Parathyroid adenoma (tissue), 2 donors: ENCODE measurements at regions not wholly inside any gene's neighbourhood (a gene's known extent, or its start where the extent isn't known, plus 50 kb on each side); places are given as distances from the start of the nearest gene placed in this dataset.
"Not testable (repeated sequence)": the region's sequence is repeated elsewhere in the genome, so short reads cannot be mapped to it uniquely, and the experiment has no call there.

Experiments used
- H2AFZ ChIP-seq: fragments of 300-600 bp; sonication (generic); one replicate; pipeline ENCODE4 v1.7.0; 2017; ENCODE audit warnings: antibody characterized with exemption, mild to moderate bottlenecking
- H3K27ac ChIP-seq: fragments of 300-600 bp; sonication (generic); one replicate; pipeline ENCODE4 v1.7.0; 2017
- H3K27me3 ChIP-seq: fragments of 300-600 bp; sonication (generic); one replicate; pipeline ENCODE4 v1.7.0; 2017; ENCODE audit warnings: low read length; ENCODE audit not compliant: control insufficient read depth, insufficient read depth
- H3K36me3 ChIP-seq: fragments of 300-600 bp; sonication (generic); one replicate; pipeline ENCODE4 v1.7.0; 2017; ENCODE audit warnings: low read length; ENCODE audit not compliant: control insufficient read depth, insufficient read depth
- H3K4me1 ChIP-seq: fragments of 300-600 bp; sonication (generic); one replicate; pipeline ENCODE4 v1.7.0; 2017; ENCODE audit warnings: control low read depth
- H3K4me2 ChIP-seq: fragments of 300-600 bp; sonication (generic); one replicate; pipeline ENCODE4 v1.7.0; 2017; ENCODE audit warnings: low read length
- H3K4me3 ChIP-seq: fragments of 300-600 bp; sonication (generic); one replicate; pipeline ENCODE4 v1.7.0; 2017; ENCODE audit warnings: low read depth, low read length
- H3K79me2 ChIP-seq: fragments of 300-600 bp; sonication (generic); one replicate; pipeline ENCODE4 v1.7.0; 2017; ENCODE audit warnings: control low read depth
- H3K9ac ChIP-seq: fragments of 300-600 bp; sonication (generic); one replicate; pipeline ENCODE4 v1.7.0; 2017; ENCODE audit warnings: mild to moderate bottlenecking
- H3K9me3 ChIP-seq: fragments of 300-600 bp; sonication (generic); one replicate; pipeline ENCODE4 v1.7.0; 2017; ENCODE audit warnings: low read length; ENCODE audit not compliant: control insufficient read depth
- TF ChIP-seq, protein P1 (sequence below): fragments of 300-600 bp; sonication (generic); IDR thresholded peaks from one replicate; pipeline ENCODE4 v1.7.0; 2017; ENCODE audit warnings: antibody characterized with exemption, mild to moderate bottlenecking
- donor health status: primary hyperparathyroidism.

DNA sequence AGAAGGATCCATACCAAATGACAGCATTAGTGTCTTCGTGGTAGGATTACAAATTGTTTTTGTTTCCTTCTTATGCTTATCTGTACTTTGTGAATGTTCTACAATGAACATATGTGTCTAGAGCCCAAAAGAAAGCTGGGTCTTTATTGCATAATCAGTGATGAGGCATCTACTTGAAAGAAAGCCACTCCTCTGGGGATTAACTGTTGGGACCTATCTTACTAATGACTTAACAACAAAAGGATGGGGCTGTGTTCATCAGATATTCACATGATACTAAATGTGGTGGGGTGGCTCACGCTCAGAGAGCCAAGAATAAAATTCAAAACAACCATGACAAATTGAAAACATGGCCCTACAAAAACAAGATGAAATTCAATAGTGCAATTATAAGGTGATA, 160.2 kb downstream of the RGS9 start:
- H3K27me3 ChIP-seq = no peaks in the 10 kb centered on the region
- no peak overlapping the region for H3K27ac ChIP-seq
- no peak overlapping the region for H2AFZ ChIP-seq
- peaks cover 7% of the 10 kb centered on the region for H3K4me1 ChIP-seq
- TF ChIP-seq, protein P1, sequence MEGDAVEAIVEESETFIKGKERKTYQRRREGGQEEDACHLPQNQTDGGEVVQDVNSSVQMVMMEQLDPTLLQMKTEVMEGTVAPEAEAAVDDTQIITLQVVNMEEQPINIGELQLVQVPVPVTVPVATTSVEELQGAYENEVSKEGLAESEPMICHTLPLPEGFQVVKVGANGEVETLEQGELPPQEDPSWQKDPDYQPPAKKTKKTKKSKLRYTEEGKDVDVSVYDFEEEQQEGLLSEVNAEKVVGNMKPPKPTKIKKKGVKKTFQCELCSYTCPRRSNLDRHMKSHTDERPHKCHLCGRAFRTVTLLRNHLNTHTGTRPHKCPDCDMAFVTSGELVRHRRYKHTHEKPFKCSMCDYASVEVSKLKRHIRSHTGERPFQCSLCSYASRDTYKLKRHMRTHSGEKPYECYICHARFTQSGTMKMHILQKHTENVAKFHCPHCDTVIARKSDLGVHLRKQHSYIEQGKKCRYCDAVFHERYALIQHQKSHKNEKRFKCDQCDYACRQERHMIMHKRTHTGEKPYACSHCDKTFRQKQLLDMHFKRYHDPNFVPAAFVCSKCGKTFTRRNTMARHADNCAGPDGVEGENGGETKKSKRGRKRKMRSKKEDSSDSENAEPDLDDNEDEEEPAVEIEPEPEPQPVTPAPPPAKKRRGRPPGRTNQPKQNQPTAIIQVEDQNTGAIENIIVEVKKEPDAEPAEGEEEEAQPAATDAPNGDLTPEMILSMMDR = no peak
- H3K36me3 ChIP-seq = no peaks in the 10 kb centered on the region
- no peak overlapping the region for H3K9ac ChIP-seq
- no peaks in the 10 kb centered on the region for H3K79me2 ChIP-seq
- no peak overlapping the region for H3K4me3 ChIP-seq
- H3K4me2 ChIP-seq = no peak overlapping the region
- no peaks in the 10 kb centered on the region for H3K9me3 ChIP-seq

DNA sequence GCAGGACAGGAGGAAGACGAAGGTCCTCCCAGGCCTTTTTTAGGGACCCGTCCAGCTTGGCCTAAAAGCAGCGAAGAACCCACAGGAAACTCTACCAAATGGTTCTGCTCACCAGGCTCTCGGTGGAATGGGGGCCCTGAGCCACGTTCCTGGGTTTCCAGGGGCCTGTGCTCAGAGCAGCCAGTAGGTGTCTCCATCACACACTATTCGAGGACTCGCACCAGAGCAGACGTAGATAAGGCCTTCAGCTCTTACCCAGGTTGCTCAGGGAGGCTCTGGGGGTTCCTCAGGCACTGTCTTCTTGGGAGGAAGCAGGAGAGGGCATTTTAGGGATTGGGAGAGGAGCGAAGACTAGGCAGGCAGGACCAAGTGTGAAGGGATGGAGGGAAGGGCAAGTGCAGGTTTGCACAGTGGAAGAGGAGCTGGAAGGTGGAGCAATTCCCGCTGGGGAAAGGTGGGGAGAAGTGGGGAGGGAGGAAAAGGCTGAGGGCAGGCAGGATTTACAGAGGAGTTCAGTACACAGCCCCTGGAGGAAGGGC, 157.1 kb downstream of the RGS9 start:
- no peak overlapping the region for H3K9ac ChIP-seq
- H3K4me1 ChIP-seq = peaks cover 7% of the 10 kb centered on the region
- peak overlapping the region; percentile 69 for H2AFZ ChIP-seq
- no peak overlapping the region for H3K4me3 ChIP-seq
- TF ChIP-seq, protein P1 = peak; percentile 93
- no peak overlapping the region for H3K4me2 ChIP-seq
- no peaks in the 10 kb centered on the region for H3K9me3 ChIP-seq
- H3K79me2 ChIP-seq = no peaks in the 10 kb centered on the region
- no peaks in the 10 kb centered on the region for H3K36me3 ChIP-seq
- no peaks in the 10 kb centered on the region for H3K27me3 ChIP-seq
- H3K27ac ChIP-seq = no peak overlapping the region

DNA sequence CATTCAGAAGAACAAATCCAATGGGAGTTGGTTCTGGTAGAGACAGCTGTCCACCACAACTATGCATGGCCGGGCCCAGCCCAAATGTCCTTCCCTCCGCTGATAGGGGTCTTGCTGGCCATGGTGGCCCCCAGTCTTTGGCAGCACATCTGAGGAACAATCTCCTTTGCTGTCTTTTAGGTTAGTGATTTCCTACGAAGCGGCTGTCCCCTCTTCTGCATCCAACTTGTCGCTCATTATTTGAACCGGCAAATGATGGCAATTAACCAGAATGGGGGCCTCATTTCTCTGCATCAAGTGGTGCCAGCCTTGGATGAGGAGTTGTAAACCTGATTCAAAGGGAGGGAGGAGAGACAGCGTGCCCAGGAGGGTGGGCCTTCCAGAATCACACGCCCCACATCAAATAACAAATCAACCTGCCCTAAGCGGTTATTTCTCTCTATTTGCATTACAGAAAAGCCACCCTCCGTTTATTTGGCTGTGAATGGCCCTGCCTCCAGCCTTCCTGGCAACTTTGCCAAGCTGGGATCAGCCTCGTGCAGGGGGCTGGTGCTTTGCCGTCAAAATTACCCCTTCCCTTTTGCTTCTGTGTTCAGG, 156.5 kb downstream of the RGS9 start:
- Histone ChIP-seq H3K9ac (no peak overlapping the region), H3K4me1 (peaks cover 7% of the 10 kb centered on the region), H3K36me3 (no peaks in the 10 kb centered on the region), H3K4me3 (no peak overlapping the region), H2AFZ (peak overlapping the region; percentile 69), H3K27ac (no peak overlapping the region), H3K9me3 (no peaks in the 10 kb centered on the region), H3K27me3 (no peaks in the 10 kb centered on the region), H3K4me2 (no peak overlapping the region), H3K79me2 (no peaks in the 10 kb centered on the region)
- TF ChIP-seq, protein P1 = no peak

DNA sequence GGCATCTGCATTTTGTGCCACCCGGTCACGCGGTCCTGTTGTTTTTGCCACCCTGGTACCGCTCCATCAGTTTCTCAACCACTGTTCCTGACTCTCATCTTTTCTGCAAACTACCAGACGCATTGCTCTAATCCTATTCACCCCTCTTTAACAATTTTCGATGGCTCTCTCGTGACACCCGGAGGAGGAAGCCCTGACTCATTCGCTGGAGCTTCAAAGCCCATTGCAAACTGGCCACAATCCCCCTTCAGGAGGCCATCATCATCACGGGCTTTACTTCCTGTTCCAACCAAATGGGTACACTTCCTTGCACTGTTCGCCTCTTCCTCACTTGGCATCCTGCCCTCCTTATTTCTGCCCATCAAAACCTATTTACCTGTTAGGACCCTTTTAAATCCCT, 155.3 kb downstream of the RGS9 start:
- Histone ChIP-seq H3K4me2 (no peak overlapping the region), H3K36me3 (no peaks in the 10 kb centered on the region), H3K4me1 (peaks cover 7% of the 10 kb centered on the region), H3K9ac (no peak overlapping the region), H3K4me3 (no peak overlapping the region), H3K79me2 (no peaks in the 10 kb centered on the region), H3K27ac (no peak overlapping the region), H3K9me3 (no peaks in the 10 kb centered on the region), H3K27me3 (no peaks in the 10 kb centered on the region), H2AFZ (no peak overlapping the region)
- TF ChIP-seq, protein P1 = no peak

DNA sequence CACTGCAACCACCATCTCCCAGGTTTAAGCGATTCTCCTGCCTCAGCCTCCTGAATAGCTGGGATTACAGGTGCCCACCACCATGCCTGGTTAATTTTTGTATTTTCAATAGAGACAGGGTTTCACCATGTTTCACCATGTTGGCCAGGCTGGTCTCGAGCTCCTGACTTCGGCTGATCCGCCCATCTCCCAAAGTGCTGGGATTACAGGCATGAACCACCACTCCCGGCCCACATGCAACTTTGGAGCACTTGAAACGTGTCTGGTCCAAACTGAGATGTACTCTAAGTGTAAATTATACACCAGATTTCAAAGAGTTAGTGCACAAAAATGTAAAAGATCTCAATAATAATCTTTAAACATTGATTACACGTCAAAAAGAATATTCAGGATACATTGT, 154.1 kb downstream of the RGS9 start:
- H3K4me1 ChIP-seq, H3K79me2 ChIP-seq, H3K9me3 ChIP-seq, H3K36me3 ChIP-seq, H2AFZ ChIP-seq, H3K4me3 ChIP-seq, H3K27me3 ChIP-seq, H3K9ac ChIP-seq, H3K27ac ChIP-seq, H3K4me2 ChIP-seq: not testable (repeated sequence)
